Smooth muscle cell (in vitro differentiated cells): ENCODE measurements at regions not wholly inside any gene's neighbourhood (a gene's known extent, or its start where the extent isn't known, plus 50 kb on each side); places are given as distances from the start of the nearest gene placed in this dataset.

Experiments used
- DNase-seq: peaks from one replicate; lab custom pipeline; 2025; ENCODE audit not compliant: unreplicated experiment; lab: John Stamatoyannopoulos, UW
- H2AFZ ChIP-seq: fragments of 200-600 bp; sonication (generic); 2 replicates; pipeline ENCODE4 v1.6.0; 2016; ENCODE audit warnings: antibody characterized with exemption, low read depth, mild to moderate bottlenecking
- H3F3A ChIP-seq: fragments of 200-600 bp; sonication (generic); 2 replicates; pipeline ENCODE4 v1.6.0; 2017; ENCODE audit warnings: antibody characterized with exemption, low read depth
- H3K27ac ChIP-seq: fragments of 200-600 bp; sonication (generic); 2 replicates; pipeline ENCODE4 v1.5.1; 2016; ENCODE audit warnings: low read depth, mild to moderate bottlenecking
- H3K27me3 ChIP-seq: fragments of 200-600 bp; sonication (generic); 2 replicates; pipeline ENCODE4 v1.6.1; 2016; ENCODE audit warnings: low read depth, mild to moderate bottlenecking
- H3K36me3 ChIP-seq: fragments of 200-600 bp; sonication (generic); 2 replicates; pipeline ENCODE4 v1.5.1; 2016; ENCODE audit warnings: low read depth
- H3K4me1 ChIP-seq: fragments of 200-600 bp; sonication (generic); 2 replicates; pipeline ENCODE4 v1.5.1; 2016; ENCODE audit warnings: low read depth
- H3K4me2 ChIP-seq: fragments of 200-600 bp; sonication (generic); 2 replicates; pipeline ENCODE4 v1.6.0; 2016; ENCODE audit warnings: mild to moderate bottlenecking
- H3K4me3 ChIP-seq: fragments of 200-600 bp; sonication (generic); 2 replicates; pipeline ENCODE4 v1.5.1; 2016; ENCODE audit warnings: mild to moderate bottlenecking
- H3K79me2 ChIP-seq: fragments of 200-600 bp; sonication (generic); 2 replicates; pipeline ENCODE4 v1.6.0; 2016; ENCODE audit warnings: low read depth, mild to moderate bottlenecking
- H3K9ac ChIP-seq: fragments of 200-600 bp; sonication (generic); 2 replicates; pipeline ENCODE4 v1.6.0; 2016; ENCODE audit warnings: low read depth
- H3K9me3 ChIP-seq: fragments of 200-600 bp; sonication (generic); replicated peaks from 2 replicates; pipeline ENCODE4 v1.5.1; 2016; ENCODE audit warnings: low read depth
- H4K20me1 ChIP-seq: fragments of 200-600 bp; sonication (generic); 2 replicates; pipeline ENCODE4 v1.6.0; 2016; ENCODE audit warnings: low read depth
- WGBS: methylation state at CpG from one replicate; pipeline ENCODE4 v1.1.7; 2016; ENCODE audit warnings: low lambda C conversion rate; 5-methylcytosine and 5-hydroxymethylcytosine counted together
- TF ChIP-seq, protein P1 (sequence below): fragments of 200-600 bp; sonication (generic); IDR thresholded peaks from 2 replicates; pipeline ENCODE4 v1.5.1; 2017; ENCODE audit warnings: borderline replicate concordance, mild to moderate bottlenecking, antibody characterized with exemption; ENCODE audit not compliant: insufficient read depth, poor library complexity, severe bottlenecking

DNA sequence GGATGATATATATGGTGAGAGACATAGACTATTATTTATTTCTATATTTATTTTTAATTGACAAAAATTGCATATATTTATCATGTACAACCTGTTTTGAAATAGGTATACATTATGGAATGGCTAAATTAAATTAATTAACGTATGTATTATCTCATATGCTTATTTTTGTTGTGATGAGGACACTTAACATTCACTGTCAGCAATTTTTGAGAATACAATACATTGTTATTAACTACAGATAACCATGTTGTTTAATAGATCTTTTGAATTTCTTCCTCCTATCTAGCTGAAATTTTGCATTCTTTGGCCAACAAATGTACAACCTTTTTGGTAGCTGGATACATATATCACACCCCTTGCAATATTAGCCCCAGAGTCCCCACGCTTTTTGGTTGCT lies 110.7 kb upstream of the CITED2 start:
- no peaks in the 10 kb centered on the region for H3K9me3 ChIP-seq
- no peak overlapping the region for H3K4me2 ChIP-seq
- TF ChIP-seq, protein P1, sequence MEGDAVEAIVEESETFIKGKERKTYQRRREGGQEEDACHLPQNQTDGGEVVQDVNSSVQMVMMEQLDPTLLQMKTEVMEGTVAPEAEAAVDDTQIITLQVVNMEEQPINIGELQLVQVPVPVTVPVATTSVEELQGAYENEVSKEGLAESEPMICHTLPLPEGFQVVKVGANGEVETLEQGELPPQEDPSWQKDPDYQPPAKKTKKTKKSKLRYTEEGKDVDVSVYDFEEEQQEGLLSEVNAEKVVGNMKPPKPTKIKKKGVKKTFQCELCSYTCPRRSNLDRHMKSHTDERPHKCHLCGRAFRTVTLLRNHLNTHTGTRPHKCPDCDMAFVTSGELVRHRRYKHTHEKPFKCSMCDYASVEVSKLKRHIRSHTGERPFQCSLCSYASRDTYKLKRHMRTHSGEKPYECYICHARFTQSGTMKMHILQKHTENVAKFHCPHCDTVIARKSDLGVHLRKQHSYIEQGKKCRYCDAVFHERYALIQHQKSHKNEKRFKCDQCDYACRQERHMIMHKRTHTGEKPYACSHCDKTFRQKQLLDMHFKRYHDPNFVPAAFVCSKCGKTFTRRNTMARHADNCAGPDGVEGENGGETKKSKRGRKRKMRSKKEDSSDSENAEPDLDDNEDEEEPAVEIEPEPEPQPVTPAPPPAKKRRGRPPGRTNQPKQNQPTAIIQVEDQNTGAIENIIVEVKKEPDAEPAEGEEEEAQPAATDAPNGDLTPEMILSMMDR, result no peak
- H2AFZ ChIP-seq, result peak overlapping the region; percentile 34
- no peak overlapping the region for H3K9ac ChIP-seq
- no peak overlapping the region for H3K4me3 ChIP-seq
- no peaks in the 10 kb centered on the region for H3K79me2 ChIP-seq
- H3K36me3 ChIP-seq, result no peaks in the 10 kb centered on the region
- 96% methylated on average over 2 of the region's 2 CpGs for WGBS
- no peak overlapping the region for H3K27ac ChIP-seq
- no peaks in the 10 kb centered on the region for H3K27me3 ChIP-seq
- no peaks in the 10 kb centered on the region for H3F3A ChIP-seq
- DNase-seq, result no peak
- no peaks in the 10 kb centered on the region for H4K20me1 ChIP-seq
- peaks cover 20% of the 10 kb centered on the region for H3K4me1 ChIP-seq

GRCh38 chr6:139483079-139483478 lies 108.6 kb upstream of the CITED2 start:
- H4K20me1 ChIP-seq, result no peaks in the 10 kb centered on the region
- peaks cover 22% of the 10 kb centered on the region for H3K4me1 ChIP-seq
- H3K4me2 ChIP-seq, result no peak overlapping the region
- H3K79me2 ChIP-seq, result no peaks in the 10 kb centered on the region
- no peaks in the 10 kb centered on the region for H3K27me3 ChIP-seq
- H3K4me3 ChIP-seq, result no peak overlapping the region
- no peak overlapping the region for H3K27ac ChIP-seq
- H3K36me3 ChIP-seq, result no peaks in the 10 kb centered on the region
- TF ChIP-seq, protein P1, result no peak
- no peaks in the 10 kb centered on the region for H3F3A ChIP-seq
- H3K9ac ChIP-seq, result no peak overlapping the region
- H3K9me3 ChIP-seq, result no peaks in the 10 kb centered on the region
- 67% methylated on average over 8 of the region's 8 CpGs for WGBS
- DNase-seq, result no peak
- no peak overlapping the region for H2AFZ ChIP-seq

DNA sequence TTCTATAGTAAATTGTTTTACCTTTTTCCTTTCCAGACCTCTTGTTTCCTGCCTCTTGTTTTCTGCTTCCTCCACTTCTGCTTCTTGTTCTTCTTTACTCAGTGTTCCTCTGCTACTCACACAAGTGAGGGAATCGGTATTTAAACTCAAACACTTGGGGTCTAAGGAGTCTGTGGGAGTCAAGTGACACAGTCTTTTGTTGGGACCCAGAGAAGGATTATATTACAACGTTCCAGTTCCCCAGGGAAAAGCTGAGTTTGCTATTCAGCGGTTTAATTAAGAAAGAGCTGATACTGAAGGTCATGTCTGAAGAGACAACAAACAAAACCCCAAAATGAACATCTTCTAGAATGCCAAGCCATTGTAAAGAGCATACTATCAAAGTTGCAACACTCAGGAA lies 107.8 kb upstream of the CITED2 start:
- WGBS, result 45% methylated on average over 3 of the region's 3 CpGs
- no peaks in the 10 kb centered on the region for H4K20me1 ChIP-seq
- H3K27ac ChIP-seq, result no peak overlapping the region
- H3K79me2 ChIP-seq, result no peaks in the 10 kb centered on the region
- H3K36me3 ChIP-seq, result no peaks in the 10 kb centered on the region
- no peaks in the 10 kb centered on the region for H3K9me3 ChIP-seq
- no peaks in the 10 kb centered on the region for H3K27me3 ChIP-seq
- TF ChIP-seq, protein P1, result no peak
- no peak for DNase-seq
- H3K4me2 ChIP-seq, result no peak overlapping the region
- H3K9ac ChIP-seq, result no peak overlapping the region
- no peaks in the 10 kb centered on the region for H3F3A ChIP-seq
- H3K4me1 ChIP-seq, result peaks cover 19% of the 10 kb centered on the region
- no peak overlapping the region for H3K4me3 ChIP-seq
- H2AFZ ChIP-seq, result peak overlapping the region; percentile 91

DNA sequence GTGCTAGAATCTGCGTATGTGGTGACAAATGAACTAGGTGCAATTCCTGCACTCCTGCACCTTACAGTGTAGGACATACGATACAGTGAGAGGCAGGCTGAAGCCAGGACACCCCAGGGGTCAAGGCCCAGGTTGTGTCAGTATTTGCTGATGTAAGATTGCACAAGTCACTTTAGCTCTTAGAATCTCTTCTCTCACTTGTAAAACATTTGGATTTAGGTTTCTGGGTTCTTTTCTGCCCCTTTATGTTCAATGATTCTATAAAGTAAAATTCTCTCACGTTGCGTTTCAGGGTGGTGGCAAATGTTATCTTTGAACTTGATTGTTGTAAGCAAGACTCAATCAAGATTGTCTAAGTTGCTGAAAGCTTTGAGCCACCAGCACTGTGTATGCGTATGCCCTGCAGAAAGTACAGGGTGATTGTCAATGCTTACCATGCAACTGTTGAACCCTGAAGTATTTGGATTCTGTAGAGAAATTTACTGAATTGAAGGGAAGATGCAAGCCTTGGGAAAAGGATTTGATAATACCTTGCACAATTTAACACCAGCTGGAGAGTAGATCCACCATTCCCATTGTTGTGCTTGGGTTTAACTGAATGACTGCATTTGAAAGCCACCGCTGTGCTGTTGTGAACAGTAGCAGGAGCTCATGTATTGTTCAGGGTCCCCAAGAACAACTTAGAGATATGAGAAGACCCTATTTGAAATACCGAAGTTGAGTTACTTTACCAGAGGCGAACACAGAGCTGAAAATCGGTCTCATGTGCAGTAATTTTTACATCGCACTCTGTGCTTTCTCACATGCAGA lies 106.1 kb upstream of the CITED2 start:
- Histone ChIP-seq H3K4me1 (peaks cover 23% of the 10 kb centered on the region), H2AFZ (no peak overlapping the region), H3K27me3 (no peaks in the 10 kb centered on the region), H3K27ac (no peak overlapping the region), H4K20me1 (no peaks in the 10 kb centered on the region), H3K9me3 (no peaks in the 10 kb centered on the region), H3K9ac (no peak overlapping the region), H3K4me2 (no peak overlapping the region), H3K4me3 (no peak overlapping the region), H3K79me2 (no peaks in the 10 kb centered on the region), H3F3A (no peaks in the 10 kb centered on the region), H3K36me3 (no peaks in the 10 kb centered on the region)
- TF ChIP-seq, protein P1, result no peak
- 78% methylated on average over 10 of the region's 10 CpGs for WGBS
- no peak for DNase-seq
